Prostate gland (tissue), 2 donors: ENCODE measurements at regions not wholly inside any gene's neighbourhood (a gene's known extent, or its start where the extent isn't known, plus 50 kb on each side); places are given as distances from the start of the nearest gene placed in this dataset.
"Not testable (repeated sequence)": the region's sequence is repeated elsewhere in the genome, so short reads cannot be mapped to it uniquely, and the experiment has no call there.

Source experiments
- POLR2AphosphoS5 ChIP-seq: sonication (generic); formaldehyde crosslinking; IDR thresholded peaks from one replicate; pipeline ENCODE4 v1.6.1; 2017; ENCODE audit warnings: antibody characterized with exemption
- TF ChIP-seq, protein P1 (sequence below), 4 experiments: fragments of 200-600 bp in 2 of 4; fragments of 450-650 bp in 2 of 4; sonication (generic) in 2 of 4; IDR thresholded peaks; 1 replicate in 3 of 4; 2 replicates in 1 of 4; pipeline ENCODE4 v1.5.1; 2016 to 2019; ENCODE audit warnings: antibody characterized with exemption in 4 of 4, mild to moderate bottlenecking in 2 of 4, moderate library complexity in 2 of 4

DNA sequence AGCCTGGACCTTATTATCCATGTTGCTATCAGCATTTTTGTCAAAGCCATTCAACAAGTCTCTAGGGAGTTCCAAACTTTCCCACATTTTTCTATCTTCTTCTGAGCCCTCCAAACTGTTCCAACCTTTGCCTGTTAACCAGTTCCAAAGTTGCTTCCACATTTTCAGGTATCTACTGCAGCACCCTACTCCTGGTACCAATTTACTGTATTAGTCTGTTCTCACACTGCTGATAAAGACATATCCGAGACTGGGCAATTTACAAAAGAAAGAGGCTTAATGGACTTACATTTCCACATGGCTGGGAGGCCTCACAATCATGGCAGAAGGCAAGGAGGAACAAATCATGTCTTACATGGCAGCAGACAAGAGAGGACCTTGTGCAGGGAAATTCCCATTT lies 416.2 kb downstream of the LRRC70 start:
- TF ChIP-seq, protein P1, sequence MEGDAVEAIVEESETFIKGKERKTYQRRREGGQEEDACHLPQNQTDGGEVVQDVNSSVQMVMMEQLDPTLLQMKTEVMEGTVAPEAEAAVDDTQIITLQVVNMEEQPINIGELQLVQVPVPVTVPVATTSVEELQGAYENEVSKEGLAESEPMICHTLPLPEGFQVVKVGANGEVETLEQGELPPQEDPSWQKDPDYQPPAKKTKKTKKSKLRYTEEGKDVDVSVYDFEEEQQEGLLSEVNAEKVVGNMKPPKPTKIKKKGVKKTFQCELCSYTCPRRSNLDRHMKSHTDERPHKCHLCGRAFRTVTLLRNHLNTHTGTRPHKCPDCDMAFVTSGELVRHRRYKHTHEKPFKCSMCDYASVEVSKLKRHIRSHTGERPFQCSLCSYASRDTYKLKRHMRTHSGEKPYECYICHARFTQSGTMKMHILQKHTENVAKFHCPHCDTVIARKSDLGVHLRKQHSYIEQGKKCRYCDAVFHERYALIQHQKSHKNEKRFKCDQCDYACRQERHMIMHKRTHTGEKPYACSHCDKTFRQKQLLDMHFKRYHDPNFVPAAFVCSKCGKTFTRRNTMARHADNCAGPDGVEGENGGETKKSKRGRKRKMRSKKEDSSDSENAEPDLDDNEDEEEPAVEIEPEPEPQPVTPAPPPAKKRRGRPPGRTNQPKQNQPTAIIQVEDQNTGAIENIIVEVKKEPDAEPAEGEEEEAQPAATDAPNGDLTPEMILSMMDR (IDR thresholded peaks at IDR 0.05): not testable (repeated sequence)
- not testable (repeated sequence) for TF ChIP-seq POLR2AphosphoS5
